ENCODE measurements at regions not wholly inside any gene's neighbourhood (a gene's known extent, or its start where the extent isn't known, plus 50 kb on each side); places are given as distances from the start of the nearest gene placed in this dataset.

DNA sequence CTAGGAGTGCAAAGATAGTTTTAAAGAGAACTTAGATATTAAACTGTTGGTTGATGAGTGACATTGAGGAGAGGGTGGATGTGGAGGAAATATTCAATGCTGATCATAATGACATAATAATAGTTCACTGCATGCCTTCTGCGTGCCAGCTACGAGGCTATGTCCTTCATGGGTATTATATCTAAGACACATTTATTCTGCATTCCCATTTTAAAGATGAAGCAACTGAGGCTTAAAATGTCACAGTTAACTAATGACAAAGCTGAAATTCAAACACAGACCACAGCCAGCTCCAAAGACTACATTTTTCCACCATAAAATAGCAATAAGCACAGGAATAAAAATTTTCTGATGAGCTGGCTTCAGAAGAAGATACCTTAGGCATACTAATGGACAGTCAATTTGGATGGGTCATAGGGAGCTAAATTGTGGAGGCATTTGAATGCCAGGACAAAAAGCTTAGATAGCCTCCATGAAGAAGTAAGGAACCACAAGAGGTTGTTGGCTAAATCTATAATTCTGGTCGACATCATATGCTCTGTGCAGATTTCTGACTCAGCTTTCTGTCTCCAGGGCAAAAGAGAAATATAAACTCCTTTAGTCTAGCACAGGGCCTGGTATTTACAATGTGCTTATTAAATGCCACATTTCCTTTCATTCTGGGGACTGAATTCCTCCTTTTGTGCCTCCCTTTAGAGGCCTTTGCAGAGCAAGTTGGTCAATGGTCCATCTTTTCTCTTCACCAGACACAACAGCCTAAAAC, 71.2 kb upstream of the NRIP1 start:
- Histone ChIP-seq H3K9me3 (ENCODE audit: insufficient read depth, low read depth, low read length) (no peaks in the 10 kb centered on the region), H3K27me3 (ENCODE audit: insufficient read depth, low read length) (no peaks in the 10 kb centered on the region), H2AK5ac (ENCODE audit: low read length) (no peak overlapping the region), H3K79me1 (ENCODE audit: low read length) (no peaks in the 10 kb centered on the region), H3K4ac (ENCODE audit: low read depth, low read length) (no peak overlapping the region), H2BK12ac (ENCODE audit: low read length) (no peak overlapping the region), H3K14ac (ENCODE audit: low read length) (no peak overlapping the region), H3K4me1 (ENCODE audit: control insufficient read depth in 1 of 2, insufficient read depth in 2 of 2, low read length in 2 of 2) (no peaks in the 10 kb centered on the region), H3K79me2 (ENCODE audit: control insufficient read depth, insufficient read depth, low read length, poor library complexity) (no peaks in the 10 kb centered on the region), H3K27ac (ENCODE audit: low read depth, low read length) (no peak overlapping the region), H3K4me2 (ENCODE audit: low read length) (no peak overlapping the region), H4K12ac (ENCODE audit: low read depth, low read length) (no peak overlapping the region), H3K23ac (ENCODE audit: low read length) (no peak overlapping the region), H3K4me3 (ENCODE audit: low read depth, low read length) (no peak overlapping the region), H3K36me3 (ENCODE audit: control insufficient read depth in 1 of 2, insufficient read depth in 2 of 2, low read length in 2 of 2) (no peaks in the 10 kb centered on the region), H2BK5ac (ENCODE audit: low read depth, low read length, poor library complexity) (no peak overlapping the region), H3K18ac (ENCODE audit: low read length) (no peak overlapping the region), H4K91ac (ENCODE audit: low read depth, low read length) (no peak overlapping the region), H2BK120ac (ENCODE audit: insufficient read depth, low read length, poor library complexity) (no peak overlapping the region), H2AFZ (ENCODE audit: insufficient read depth, low read length, poor library complexity) (no peak overlapping the region), H3K9ac (ENCODE audit: low read length) (no peak overlapping the region), H4K8ac (ENCODE audit: low read depth, low read length) (no peak overlapping the region)
- no peak for DNase-seq
- WGBS (ENCODE audit: extremely low coverage, insufficient coverage, insufficient read length), result no CpG with 5 or more reads among the region's 3 CpGs

DNA sequence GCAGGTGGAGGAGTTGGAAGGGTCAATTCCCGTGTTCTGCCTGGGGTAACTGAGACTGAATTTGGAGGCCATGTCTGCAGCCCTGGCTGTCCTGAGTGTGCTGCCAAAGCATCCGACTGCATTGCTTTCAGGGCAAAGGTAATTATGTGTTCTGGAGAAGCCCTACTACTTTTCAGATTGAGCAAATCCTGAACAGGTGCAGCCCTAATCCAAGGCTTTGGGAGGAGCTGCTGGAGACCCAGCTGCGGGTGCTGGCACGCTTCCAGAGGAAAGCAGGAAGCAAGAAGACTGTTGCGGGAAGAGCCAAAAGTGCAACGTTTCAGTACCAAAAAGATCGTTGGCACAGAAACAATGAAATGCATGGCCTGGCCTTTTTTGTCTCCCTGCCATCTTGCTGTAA, 73.7 kb upstream of the NRIP1 start:
- Histone ChIP-seq H3K36me3 (ENCODE audit: control insufficient read depth in 1 of 2, insufficient read depth in 2 of 2, low read length in 2 of 2) (no peaks in the 10 kb centered on the region), H3K14ac (ENCODE audit: low read length) (no peak overlapping the region), H3K27ac (ENCODE audit: low read depth, low read length) (no peak overlapping the region), H3K9ac (ENCODE audit: low read length) (no peak overlapping the region), H2BK12ac (ENCODE audit: low read length) (no peak overlapping the region), H2BK5ac (ENCODE audit: low read depth, low read length, poor library complexity) (no peak overlapping the region), H3K4ac (ENCODE audit: low read depth, low read length) (no peak overlapping the region), H3K4me3 (ENCODE audit: low read depth, low read length) (no peak overlapping the region), H3K18ac (ENCODE audit: low read length) (no peak overlapping the region), H2AFZ (ENCODE audit: insufficient read depth, low read length, poor library complexity) (no peak overlapping the region), H3K9me3 (ENCODE audit: insufficient read depth, low read depth, low read length) (no peaks in the 10 kb centered on the region), H3K4me1 (ENCODE audit: control insufficient read depth in 1 of 2, insufficient read depth in 2 of 2, low read length in 2 of 2) (no peaks in the 10 kb centered on the region), H3K79me1 (ENCODE audit: low read length) (no peaks in the 10 kb centered on the region), H4K12ac (ENCODE audit: low read depth, low read length) (no peak overlapping the region), H2AK5ac (ENCODE audit: low read length) (no peak overlapping the region), H4K91ac (ENCODE audit: low read depth, low read length) (no peak overlapping the region), H2BK120ac (ENCODE audit: insufficient read depth, low read length, poor library complexity) (no peak overlapping the region), H3K79me2 (ENCODE audit: control insufficient read depth, insufficient read depth, low read length, poor library complexity) (no peaks in the 10 kb centered on the region), H3K23ac (ENCODE audit: low read length) (no peak overlapping the region), H4K8ac (ENCODE audit: low read depth, low read length) (no peak overlapping the region), H3K27me3 (ENCODE audit: insufficient read depth, low read length) (no peaks in the 10 kb centered on the region), H3K4me2 (ENCODE audit: low read length) (no peak overlapping the region)
- no peak for DNase-seq
- WGBS (ENCODE audit: extremely low coverage, insufficient coverage, insufficient read length), result no CpG with 5 or more reads among the region's 7 CpGs

DNA sequence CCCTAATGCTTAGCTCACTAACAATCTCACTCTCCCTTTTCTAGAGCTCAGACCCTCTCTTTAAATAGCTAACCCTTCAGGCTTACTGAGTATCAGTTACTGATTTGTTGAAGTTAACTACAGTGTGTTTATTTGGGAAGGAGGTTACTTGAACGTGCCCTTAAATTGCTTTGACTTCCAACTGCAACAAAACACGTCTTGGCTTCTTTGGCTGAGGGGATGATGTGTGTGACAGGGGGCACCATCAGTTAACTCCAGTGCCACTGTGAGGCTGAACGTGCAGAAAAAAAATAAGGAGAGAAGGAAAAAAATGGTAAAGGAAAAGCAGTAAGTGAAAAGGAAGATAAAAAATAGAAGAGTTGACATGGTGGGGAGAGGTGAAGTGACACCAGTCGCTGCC, 75.1 kb upstream of the NRIP1 start:
- DNase-seq, result no peak
- Histone ChIP-seq H4K12ac (ENCODE audit: low read depth, low read length) (no peak overlapping the region), H2AK5ac (ENCODE audit: low read length) (no peak overlapping the region)

DNA sequence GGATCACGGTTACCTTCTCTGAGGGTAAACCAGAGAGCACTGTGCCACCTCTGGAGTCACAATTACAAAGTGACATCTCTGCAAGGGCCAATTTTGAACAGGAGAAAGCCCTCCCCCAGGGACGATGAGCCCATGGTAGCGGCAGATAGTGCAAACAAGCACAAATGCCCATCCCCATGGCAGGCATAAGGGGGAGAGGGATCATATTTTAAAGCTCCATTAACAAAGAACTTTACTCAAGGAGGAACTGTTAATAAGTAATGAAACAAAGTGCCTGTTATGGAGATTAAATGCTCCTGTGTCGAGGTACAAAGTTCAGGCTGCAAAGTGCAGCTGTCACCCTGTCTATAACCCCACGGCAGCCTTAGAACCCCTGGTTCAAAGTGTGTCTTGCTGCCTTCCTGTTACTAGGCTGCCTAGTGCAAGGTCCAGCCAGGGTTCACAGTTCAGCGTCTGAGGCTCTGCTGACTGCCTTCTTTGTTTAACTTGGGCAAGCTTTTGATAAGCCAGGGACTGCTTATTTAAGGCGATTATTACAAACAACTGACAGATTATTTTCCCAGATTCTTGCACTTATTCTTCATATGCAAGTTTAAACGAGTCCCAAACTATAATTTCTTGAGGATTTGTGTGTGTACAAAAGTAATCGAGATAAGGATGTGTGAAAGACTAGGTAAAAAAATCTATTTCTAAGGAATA, 75.7 kb upstream of the NRIP1 start:
- Histone ChIP-seq H3K36me3 (ENCODE audit: control insufficient read depth in 1 of 2, insufficient read depth in 2 of 2, low read length in 2 of 2) (no peaks in the 10 kb centered on the region), H3K4me2 (ENCODE audit: low read length) (no peak overlapping the region), H3K4ac (ENCODE audit: low read depth, low read length) (no peak overlapping the region), H3K27me3 (ENCODE audit: insufficient read depth, low read length) (no peaks in the 10 kb centered on the region), H2AK5ac (ENCODE audit: low read length) (no peak overlapping the region), H2BK5ac (ENCODE audit: low read depth, low read length, poor library complexity) (no peak overlapping the region), H3K79me1 (ENCODE audit: low read length) (no peaks in the 10 kb centered on the region), H4K8ac (ENCODE audit: low read depth, low read length) (no peak overlapping the region), H3K4me3 (ENCODE audit: low read depth, low read length) (no peak overlapping the region), H2BK12ac (ENCODE audit: low read length) (no peak overlapping the region), H3K18ac (ENCODE audit: low read length) (no peak overlapping the region), H4K91ac (ENCODE audit: low read depth, low read length) (no peak overlapping the region), H2BK120ac (ENCODE audit: insufficient read depth, low read length, poor library complexity) (no peak overlapping the region), H3K79me2 (ENCODE audit: control insufficient read depth, insufficient read depth, low read length, poor library complexity) (no peaks in the 10 kb centered on the region), H3K27ac (ENCODE audit: low read depth, low read length) (no peak overlapping the region), H3K14ac (ENCODE audit: low read length) (no peak overlapping the region), H3K4me1 (ENCODE audit: control insufficient read depth in 1 of 2, insufficient read depth in 2 of 2, low read length in 2 of 2) (no peaks in the 10 kb centered on the region), H3K23ac (ENCODE audit: low read length) (no peak overlapping the region), H3K9ac (ENCODE audit: low read length) (no peak overlapping the region), H2AFZ (ENCODE audit: insufficient read depth, low read length, poor library complexity) (no peak overlapping the region), H3K9me3 (ENCODE audit: insufficient read depth, low read depth, low read length) (no peaks in the 10 kb centered on the region), H4K12ac (ENCODE audit: low read depth, low read length) (no peak overlapping the region)
- WGBS (ENCODE audit: extremely low coverage, insufficient coverage, insufficient read length), result no CpG with 5 or more reads among the region's 9 CpGs
- no peak for DNase-seq

More for the DNA sequence above, 75.1 kb upstream of the NRIP1 start:
- no peak overlapping the region for H3K23ac ChIP-seq (ENCODE audit: low read length)
- H2BK5ac ChIP-seq (ENCODE audit: low read depth, low read length, poor library complexity), result no peak overlapping the region
- H4K91ac ChIP-seq (ENCODE audit: low read depth, low read length), result no peak overlapping the region
- H3K9me3 ChIP-seq (ENCODE audit: insufficient read depth, low read depth, low read length), result no peaks in the 10 kb centered on the region
- no peaks in the 10 kb centered on the region for H3K27me3 ChIP-seq (ENCODE audit: insufficient read depth, low read length)
- H3K4ac ChIP-seq (ENCODE audit: low read depth, low read length), result no peak overlapping the region
- H3K79me2 ChIP-seq (ENCODE audit: control insufficient read depth, insufficient read depth, low read length, poor library complexity), result no peaks in the 10 kb centered on the region
- no peak overlapping the region for H4K8ac ChIP-seq (ENCODE audit: low read depth, low read length)
- no peak overlapping the region for H3K27ac ChIP-seq (ENCODE audit: low read depth, low read length)
- H3K14ac ChIP-seq (ENCODE audit: low read length), result no peak overlapping the region
- H3K4me1 ChIP-seq (ENCODE audit: control insufficient read depth in 1 of 2, insufficient read depth in 2 of 2, low read length in 2 of 2), result no peaks in the 10 kb centered on the region
- no CpG with 5 or more reads among the region's 4 CpGs for WGBS (ENCODE audit: extremely low coverage, insufficient coverage, insufficient read length)
- H3K79me1 ChIP-seq (ENCODE audit: low read length), result no peaks in the 10 kb centered on the region
- no peak overlapping the region for H3K4me2 ChIP-seq (ENCODE audit: low read length)
- no peak overlapping the region for H3K18ac ChIP-seq (ENCODE audit: low read length)
- H3K4me3 ChIP-seq (ENCODE audit: low read depth, low read length), result no peak overlapping the region
- H2BK12ac ChIP-seq (ENCODE audit: low read length), result no peak overlapping the region
- H2AFZ ChIP-seq (ENCODE audit: insufficient read depth, low read length, poor library complexity), result no peak overlapping the region
- H2BK120ac ChIP-seq (ENCODE audit: insufficient read depth, low read length, poor library complexity), result no peak overlapping the region
- H3K9ac ChIP-seq (ENCODE audit: low read length), result no peak overlapping the region
- no peaks in the 10 kb centered on the region for H3K36me3 ChIP-seq (ENCODE audit: control insufficient read depth in 1 of 2, insufficient read depth in 2 of 2, low read length in 2 of 2)

Measured in trophoblast cell (in vitro differentiated cells and primary cell).